ENCODE measurements at regions not wholly inside any gene's neighbourhood (a gene's known extent, or its start where the extent isn't known, plus 50 kb on each side); places are given as distances from the start of the nearest gene placed in this dataset.

- WGBS (ENCODE audit: insufficient coverage), result 100% methylated on average over 1 of the region's 3 CpGs
- intact Hi-C loops (cut with micrococcal nuclease), result no loop called here
- Histone ChIP-seq H2AFZ (ENCODE audit: insufficient read depth, low read depth, low read length, poor library complexity, severe bottlenecking) (no peak overlapping the region), H3K79me2 (ENCODE audit: control insufficient read depth, insufficient read depth, low read length) (no peaks in the 10 kb centered on the region), H3K27ac (ENCODE audit: low read length in 2 of 2) (no peak overlapping the region), H3K4me1 (ENCODE audit: control insufficient read depth in 2 of 2, insufficient read depth in 2 of 2, low read length in 2 of 2) (no peaks in the 10 kb centered on the region), H3K9me3 (ENCODE audit: control extremely low read depth in 1 of 3, control insufficient read depth in 2 of 3, insufficient read depth in 1 of 3, low read length in 2 of 3) (no peaks in the 10 kb centered on the region), H3K36me3 (replicated peaks in 1 of 2; ENCODE audit: control extremely low read depth in 1 of 2, control insufficient read depth in 1 of 2, extremely low read depth in 1 of 2, insufficient read depth in 2 of 2, low read length in 1 of 2) (no peaks in the 10 kb centered on the region), H3K27me3 (replicated peaks in 1 of 4; ENCODE audit: control extremely low read depth in 1 of 4, control insufficient read depth in 3 of 4, insufficient read depth in 4 of 4, low read length in 3 of 4) (no peaks in the 10 kb centered on the region), H3K4me3 (ENCODE audit: control extremely low read depth in 1 of 5, extremely low read depth in 1 of 5, insufficient read depth in 1 of 5, low read depth in 2 of 5, low read length in 4 of 5) (no peak overlapping the region), H4K20me1 (ENCODE audit: control insufficient read depth, insufficient read depth, low read length, poor library complexity, severe bottlenecking) (no peaks in the 10 kb centered on the region), H3K9ac (ENCODE audit: low read length) (no peak overlapping the region), H3K4me2 (replicated peaks; ENCODE audit: low read depth, low read length, poor library complexity, severe bottlenecking) (no peak overlapping the region)
- DNase-seq (no peak), ATAC-seq (ENCODE audit: low read depth) (no peak)
- POLR2A ChIA-PET, result no interaction called here
- no peaks in the 10 kb centered on the region for H3K27me3 Mint-ChIP-seq
- H3K9me3 Mint-ChIP-seq (ENCODE audit: insufficient read depth), result no peaks in the 10 kb centered on the region
- TF ChIP-seq EZH2 (IDR thresholded peaks at IDR 0.05; ENCODE audit: borderline replicate concordance, insufficient read depth, low read depth, low read length, poor library complexity, severe bottlenecking) (no peak), CTCF (IDR thresholded peaks at IDR 0.05) (no peak)
- no peak overlapping the region for H3K27ac Mint-ChIP-seq
- peaks cover 4% of the 10 kb centered on the region for H3K4me1 Mint-ChIP-seq
- no peak overlapping the region for H3K4me3 Mint-ChIP-seq
- CTCF ChIA-PET, result interaction anchor here (1.5 kb wide), 1 partner anchor 87 kb away, joined by 3 read pairs; no protein-coding TSS in a partner anchor
Observed at GRCh38 chr5:164002214-164002613, 496.8 kb downstream of the MAT2B start.

- Histone ChIP-seq H3K36me3 (replicated peaks in 1 of 2; ENCODE audit: control extremely low read depth in 1 of 2, control insufficient read depth in 1 of 2, extremely low read depth in 1 of 2, insufficient read depth in 2 of 2, low read length in 1 of 2) (no peaks in the 10 kb centered on the region), H3K4me3 (ENCODE audit: control extremely low read depth in 1 of 5, extremely low read depth in 1 of 5, insufficient read depth in 1 of 5, low read depth in 2 of 5, low read length in 4 of 5) (no peak overlapping the region), H3K4me1 (ENCODE audit: control insufficient read depth in 2 of 2, insufficient read depth in 2 of 2, low read length in 2 of 2) (no peaks in the 10 kb centered on the region), H3K79me2 (ENCODE audit: control insufficient read depth, insufficient read depth, low read length) (no peaks in the 10 kb centered on the region), H3K9me3 (ENCODE audit: control extremely low read depth in 1 of 3, control insufficient read depth in 2 of 3, insufficient read depth in 1 of 3, low read length in 2 of 3) (no peaks in the 10 kb centered on the region), H2AFZ (ENCODE audit: insufficient read depth, low read depth, low read length, poor library complexity, severe bottlenecking) (no peak overlapping the region), H3K9ac (ENCODE audit: low read length) (no peak overlapping the region), H3K4me2 (replicated peaks; ENCODE audit: low read depth, low read length, poor library complexity, severe bottlenecking) (no peak overlapping the region), H3K27me3 (replicated peaks in 1 of 4; ENCODE audit: control extremely low read depth in 1 of 4, control insufficient read depth in 3 of 4, insufficient read depth in 4 of 4, low read length in 3 of 4) (no peaks in the 10 kb centered on the region), H4K20me1 (ENCODE audit: control insufficient read depth, insufficient read depth, low read length, poor library complexity, severe bottlenecking) (no peaks in the 10 kb centered on the region), H3K27ac (ENCODE audit: low read length in 2 of 2) (no peak overlapping the region)
- ChIA-PET POLR2A (no interaction called here), CTCF (interaction anchor here (1.5 to 2.7 kb wide), 2 partner anchors 11 to 87 kb away, joined by 3 to 12 read pairs; no protein-coding TSS in a partner anchor)
- Mint-ChIP-seq H3K4me3 (no peak overlapping the region), H3K9me3 (ENCODE audit: insufficient read depth) (no peaks in the 10 kb centered on the region), H3K27me3 (no peaks in the 10 kb centered on the region), H3K4me1 (peaks cover 4% of the 10 kb centered on the region), H3K27ac (no peak overlapping the region)
- DNase-seq (no peak), ATAC-seq (ENCODE audit: low read depth) (no peak)
- intact Hi-C loops (cut with micrococcal nuclease), result no loop called here
- TF ChIP-seq EZH2 (IDR thresholded peaks at IDR 0.05; ENCODE audit: borderline replicate concordance, insufficient read depth, low read depth, low read length, poor library complexity, severe bottlenecking) (no peak), CTCF (IDR thresholded peaks at IDR 0.05) (no peak)
- 83% methylated on average over 2 of the region's 3 CpGs for WGBS (ENCODE audit: insufficient coverage)
Observed at GRCh38 chr5:164002628-164003027, 497.2 kb downstream of the MAT2B start.
